HEK293T (cell line): ENCODE measurements at regions not wholly inside any gene's neighbourhood (a gene's known extent, or its start where the extent isn't known, plus 50 kb on each side); places are given as distances from the start of the nearest gene placed in this dataset.

Source experiments
- CTCF ChIA-PET: fragments of 350-600 bp; formaldehyde crosslinking; extraction: SDS; loops from one replicate; lab custom pipeline; 2021; ENCODE audit warnings: antibody characterized with exemption, inconsistent platforms; lab: Yijun Ruan, JAX
- POLR2A ChIA-PET: fragments of 350-600 bp; formaldehyde crosslinking; extraction: SDS; loops from one replicate; lab custom pipeline; 2020; ENCODE audit warnings: antibody characterized with exemption, inconsistent platforms; lab: Yijun Ruan, JAX
- DNase-seq: peaks from one replicate; pipeline ENCODE4 v3.0.0; 2012; ENCODE audit warnings: mixed read lengths; ENCODE audit errors: extremely low spot score
- ARNT ChIP-seq: fragments of 450-650 bp; IDR thresholded peaks from 2 replicates; pipeline ENCODE4 v1.6.1; 2017; ENCODE audit warnings: mild to moderate bottlenecking
- BHLHE40 ChIP-seq: fragments of 450-650 bp; IDR thresholded peaks from 2 replicates; pipeline ENCODE4 v1.6.1; 2016; ENCODE audit warnings: mild to moderate bottlenecking, moderate library complexity, borderline replicate concordance
- CTBP1 ChIP-seq: fragments of 450-650 bp; IDR thresholded peaks from 2 replicates; pipeline ENCODE4 v1.6.1; 2016; ENCODE audit warnings: borderline replicate concordance
- ELF4 ChIP-seq: fragments of 450-650 bp; IDR thresholded peaks from 2 replicates; pipeline ENCODE4 v1.6.1; 2017; ENCODE audit warnings: antibody characterized with exemption
- FOXA1 ChIP-seq: fragments of 450-650 bp; IDR thresholded peaks from 2 replicates; pipeline ENCODE4 v1.6.1; 2016; ENCODE audit warnings: mild to moderate bottlenecking
- FOXK2 ChIP-seq: fragments of 450-650 bp; IDR thresholded peaks from 2 replicates; pipeline ENCODE4 v1.6.1; 2016; ENCODE audit warnings: mild to moderate bottlenecking
- FOXM1 ChIP-seq: fragments of 450-650 bp; IDR thresholded peaks from 2 replicates; pipeline ENCODE4 v1.6.1; 2017; ENCODE audit warnings: mild to moderate bottlenecking, borderline replicate concordance
- HDGF ChIP-seq: fragments of 450-650 bp; IDR thresholded peaks from 2 replicates; pipeline ENCODE4 v1.6.1; 2017; ENCODE audit warnings: antibody characterized with exemption, borderline replicate concordance
- L3MBTL2 ChIP-seq: fragments of 450-650 bp; conservative IDR thresholded peaks from 2 replicates; pipeline ENCODE4 v1.6.1; 2016; ENCODE audit warnings: mild to moderate bottlenecking
- LEF1 ChIP-seq: fragments of 450-650 bp; IDR thresholded peaks from 2 replicates; pipeline ENCODE4 v1.6.1; 2017; ENCODE audit warnings: mild to moderate bottlenecking, borderline replicate concordance
- NFRKB ChIP-seq: fragments of 450-650 bp; IDR thresholded peaks from 2 replicates; pipeline ENCODE4 v1.6.1; 2016; ENCODE audit warnings: mild to moderate bottlenecking, moderate library complexity
- SP1 ChIP-seq: fragments of 450-650 bp; IDR thresholded peaks from 2 replicates; pipeline ENCODE4 v1.6.1; 2017
- SUZ12 ChIP-seq: fragments of 450-650 bp; IDR thresholded peaks from 2 replicates; pipeline ENCODE4 v1.6.1; 2016; ENCODE audit warnings: mild to moderate bottlenecking
- TARDBP ChIP-seq: fragments of 450-650 bp; IDR thresholded peaks from 2 replicates; pipeline ENCODE4 v1.6.1; 2016
- ZNF384 ChIP-seq: fragments of 450-650 bp; IDR thresholded peaks from 2 replicates; pipeline ENCODE4 v1.6.1; 2016
- TF ChIP-seq, protein P1 (sequence below): fragments of 450-650 bp; IDR thresholded peaks from 2 replicates; pipeline ENCODE4 v1.6.1; 2016

DNA sequence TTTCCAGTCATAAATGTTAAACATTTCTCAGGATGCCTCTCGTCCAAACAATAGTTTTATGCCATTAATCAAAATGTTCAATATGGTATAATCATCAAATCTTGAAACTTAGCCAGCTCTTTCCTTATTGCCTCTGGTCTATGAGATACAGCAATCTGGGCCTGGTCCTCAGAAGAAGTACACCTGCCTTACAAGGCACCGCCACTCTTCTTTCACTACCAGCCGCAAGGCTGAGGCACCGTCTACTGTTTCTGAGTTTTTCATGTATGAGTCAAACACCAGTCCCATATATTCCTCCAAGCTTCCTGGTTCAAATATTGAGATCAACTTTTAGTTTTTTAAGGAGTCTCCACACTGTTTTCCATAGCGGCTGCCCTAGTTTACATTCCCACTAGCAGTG lies 600.6 kb upstream of the FAT3 start:
- TF ChIP-seq LEF1: no peak
- no peak for TF ChIP-seq SUZ12
- no peak for TF ChIP-seq ZNF384
- TF ChIP-seq HDGF: no peak
- no peak for TF ChIP-seq FOXK2
- no peak for TF ChIP-seq NFRKB
- no peak for TF ChIP-seq FOXA1
- TF ChIP-seq TARDBP: no peak
- no peak for TF ChIP-seq ELF4
- no peak for TF ChIP-seq FOXM1
- TF ChIP-seq, protein P1, sequence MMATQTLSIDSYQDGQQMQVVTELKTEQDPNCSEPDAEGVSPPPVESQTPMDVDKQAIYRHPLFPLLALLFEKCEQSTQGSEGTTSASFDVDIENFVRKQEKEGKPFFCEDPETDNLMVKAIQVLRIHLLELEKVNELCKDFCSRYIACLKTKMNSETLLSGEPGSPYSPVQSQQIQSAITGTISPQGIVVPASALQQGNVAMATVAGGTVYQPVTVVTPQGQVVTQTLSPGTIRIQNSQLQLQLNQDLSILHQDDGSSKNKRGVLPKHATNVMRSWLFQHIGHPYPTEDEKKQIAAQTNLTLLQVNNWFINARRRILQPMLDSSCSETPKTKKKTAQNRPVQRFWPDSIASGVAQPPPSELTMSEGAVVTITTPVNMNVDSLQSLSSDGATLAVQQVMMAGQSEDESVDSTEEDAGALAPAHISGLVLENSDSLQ: no peak
- TF ChIP-seq L3MBTL2: no peak
- TF ChIP-seq CTBP1: no peak
- no peak for TF ChIP-seq BHLHE40
- no peak for TF ChIP-seq ARNT
- no peak for TF ChIP-seq SP1
- ChIA-PET CTCF (no interaction called here), POLR2A (no interaction called here)
- DNase-seq: no peak

GRCh38 chr11:91608677-91609076 lies 615.9 kb upstream of the FAT3 start:
- no peak for TF ChIP-seq HDGF
- no peak for TF ChIP-seq ZNF384
- no peak for TF ChIP-seq ELF4
- TF ChIP-seq, protein P1: no peak
- POLR2A ChIA-PET: no interaction called here
- CTCF ChIA-PET: no interaction called here
- no peak for DNase-seq

DNA sequence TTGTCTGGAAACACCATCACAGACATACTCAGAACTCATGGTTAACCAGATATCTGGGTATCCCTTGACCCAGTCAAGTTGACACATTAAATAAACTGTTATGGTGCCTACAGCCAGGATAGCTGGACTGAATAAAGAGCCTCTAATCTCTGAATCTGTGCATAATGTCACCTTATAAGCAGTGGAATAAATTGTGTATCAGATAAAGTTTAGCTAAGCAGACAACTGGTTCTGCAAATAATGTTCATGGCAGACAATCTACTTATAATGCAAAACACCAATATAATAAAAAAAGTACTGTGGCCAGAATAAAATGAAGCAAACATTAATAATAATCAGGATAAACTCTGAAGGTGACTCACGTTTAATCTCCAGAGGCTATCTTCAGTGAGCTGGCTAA lies 628.5 kb upstream of the FAT3 start:
- DNase-seq: no peak
- TF ChIP-seq FOXM1 (no peak), HDGF (no peak), CTBP1 (no peak), TARDBP (no peak)
- POLR2A ChIA-PET: no interaction called here
- CTCF ChIA-PET: no interaction called here

- TF ChIP-seq, protein P1: no peak
- TF ChIP-seq NFRKB (no peak), FOXA1 (no peak), CTBP1 (no peak)
- DNase-seq: no peak
- POLR2A ChIA-PET: no interaction called here
- CTCF ChIA-PET: no interaction called here
Measured at GRCh38 chr11:91591021-91591420, 633.6 kb upstream of the FAT3 start.

DNA sequence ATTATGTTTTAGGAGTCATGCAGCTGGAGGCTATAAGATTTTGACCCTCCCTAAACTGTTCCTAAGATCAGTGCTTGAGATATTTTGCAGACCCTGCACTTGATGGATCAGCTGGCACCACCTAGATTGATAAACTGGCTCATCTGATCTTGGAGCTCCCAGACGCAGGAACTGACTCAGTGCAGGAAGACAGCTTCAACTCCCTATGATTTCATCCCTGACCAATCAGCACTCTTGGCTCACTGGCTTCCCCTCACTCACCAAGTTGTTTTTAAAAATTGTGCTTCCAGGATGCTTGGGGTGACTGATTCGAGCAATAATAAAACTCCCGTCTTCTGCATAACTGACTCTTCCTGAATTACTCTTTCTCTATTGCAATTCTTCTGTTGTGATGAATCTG lies 637.5 kb upstream of the FAT3 start:
- TF ChIP-seq TARDBP (no peak), CTBP1 (no peak), FOXK2 (no peak), HDGF (no peak), L3MBTL2 (no peak), SP1 (no peak), BHLHE40 (no peak), ZNF384 (no peak), ELF4 (no peak), ARNT (no peak), FOXA1 (no peak), LEF1 (no peak), SUZ12 (no peak), FOXM1 (no peak), NFRKB (no peak)
- TF ChIP-seq, protein P1: no peak
- CTCF ChIA-PET: no interaction called here
- POLR2A ChIA-PET: no interaction called here
- DNase-seq: no peak

DNA sequence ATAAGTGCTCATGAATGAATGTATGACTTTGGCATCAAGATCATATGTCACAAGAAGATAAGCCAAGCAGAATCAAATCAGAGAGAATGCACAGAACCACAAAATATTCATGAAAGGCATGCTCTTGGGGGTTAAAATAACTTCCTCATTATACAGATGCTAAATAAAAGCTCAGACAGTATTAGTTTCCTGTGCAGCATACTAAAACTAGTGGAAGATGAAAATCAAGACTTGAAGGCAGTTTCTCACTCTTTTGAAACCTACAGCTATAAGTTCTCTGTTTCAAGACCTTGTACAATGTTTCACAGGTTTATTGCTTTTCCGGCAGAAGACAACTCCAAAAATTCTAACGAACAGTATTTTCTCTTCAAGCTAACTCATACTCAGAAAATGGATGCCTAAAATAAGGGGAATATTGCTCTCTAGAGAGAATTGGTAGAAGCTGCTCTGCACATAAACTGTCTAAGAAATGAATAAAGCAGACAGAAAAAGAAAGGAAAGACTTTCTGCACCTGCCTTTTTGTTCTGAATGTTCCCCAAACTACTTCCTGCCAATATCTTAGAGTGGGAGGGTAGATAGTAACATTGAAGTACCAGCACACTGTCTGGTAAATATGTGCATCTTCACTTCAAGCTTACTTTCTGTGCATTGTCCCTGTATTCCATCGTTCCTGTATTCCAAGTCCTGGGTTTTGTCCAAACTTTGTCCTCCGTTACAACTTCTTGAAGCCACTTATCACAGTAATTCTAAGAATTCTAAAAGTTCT lies 639.4 kb upstream of the FAT3 start:
- ChIA-PET POLR2A (no interaction called here), CTCF (no interaction called here)
- no peak for TF ChIP-seq ELF4
- no peak for TF ChIP-seq L3MBTL2
- TF ChIP-seq ARNT: no peak
- no peak for TF ChIP-seq ZNF384
- TF ChIP-seq BHLHE40: no peak
- TF ChIP-seq SUZ12: no peak
- TF ChIP-seq SP1: no peak
- TF ChIP-seq FOXM1: no peak
- no peak for TF ChIP-seq FOXK2
- no peak for TF ChIP-seq FOXA1
- no peak for TF ChIP-seq TARDBP
- no peak for TF ChIP-seq NFRKB
- no peak for TF ChIP-seq LEF1
- TF ChIP-seq HDGF: no peak
- TF ChIP-seq, protein P1: no peak
- DNase-seq: no peak
